Fibroblast of peridontal ligament (primary cell): ENCODE measurements at regions not wholly inside any gene's neighbourhood (a gene's known extent, or its start where the extent isn't known, plus 50 kb on each side); places are given as distances from the start of the nearest gene placed in this dataset.

Experiments
- DNase-seq: peaks from one replicate; pipeline ENCODE4 v3.0.0-alpha.2; 2010; ENCODE audit errors: extremely low read depth

DNA sequence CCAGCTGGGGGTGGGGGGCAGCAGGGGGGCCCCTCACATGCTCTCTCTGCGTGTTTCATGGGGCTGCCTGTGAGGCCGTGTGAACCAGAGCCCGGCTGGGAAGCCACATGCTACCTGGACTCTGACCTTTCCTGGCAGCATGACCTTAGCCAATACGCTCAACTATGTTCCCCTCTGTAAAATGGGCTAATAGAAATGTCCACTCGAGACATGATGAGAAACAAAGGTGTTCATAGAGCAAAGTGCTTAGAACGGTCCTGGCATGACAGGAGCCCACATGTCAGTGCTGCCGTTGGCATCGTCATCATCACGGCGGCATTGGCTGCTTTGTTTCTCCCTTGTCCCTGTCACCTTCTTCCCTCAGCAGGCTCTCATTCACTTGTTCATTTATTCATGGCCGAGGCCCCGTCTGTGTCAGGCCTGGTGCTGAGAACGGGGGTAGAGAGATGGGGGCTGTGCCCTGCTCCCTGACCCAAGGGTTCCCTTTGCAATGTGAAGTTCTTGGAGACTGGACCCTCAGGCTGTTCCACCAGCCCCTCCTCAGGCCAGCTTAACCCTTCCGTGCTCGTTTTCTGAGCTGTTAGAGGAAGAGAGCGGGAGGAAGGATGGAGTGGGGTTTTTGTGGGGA, 291.4 kb downstream of the SEC14L1 start:
- DNase-seq = no peak

DNA sequence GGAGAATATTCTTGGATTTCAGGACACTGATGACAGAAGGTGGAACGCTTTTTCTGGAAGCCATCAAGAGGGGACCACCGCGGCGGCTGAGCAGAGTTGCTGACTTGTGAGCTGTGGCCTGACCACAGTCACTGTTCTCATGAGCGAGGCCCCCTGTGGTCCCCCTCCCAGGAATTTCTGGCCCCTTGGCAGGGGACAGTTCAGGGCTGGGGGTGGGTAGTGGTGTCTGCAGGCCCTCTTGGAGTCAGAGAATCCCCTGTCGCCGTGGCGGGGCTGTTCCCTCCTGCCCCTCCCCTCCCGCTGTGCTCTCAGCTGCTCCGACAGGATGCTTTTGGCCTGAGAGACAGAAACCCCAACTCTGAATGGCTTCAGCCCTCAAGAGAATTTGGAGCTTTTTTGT, 292.0 kb downstream of the SEC14L1 start:
- DNase-seq = no peak

DNA sequence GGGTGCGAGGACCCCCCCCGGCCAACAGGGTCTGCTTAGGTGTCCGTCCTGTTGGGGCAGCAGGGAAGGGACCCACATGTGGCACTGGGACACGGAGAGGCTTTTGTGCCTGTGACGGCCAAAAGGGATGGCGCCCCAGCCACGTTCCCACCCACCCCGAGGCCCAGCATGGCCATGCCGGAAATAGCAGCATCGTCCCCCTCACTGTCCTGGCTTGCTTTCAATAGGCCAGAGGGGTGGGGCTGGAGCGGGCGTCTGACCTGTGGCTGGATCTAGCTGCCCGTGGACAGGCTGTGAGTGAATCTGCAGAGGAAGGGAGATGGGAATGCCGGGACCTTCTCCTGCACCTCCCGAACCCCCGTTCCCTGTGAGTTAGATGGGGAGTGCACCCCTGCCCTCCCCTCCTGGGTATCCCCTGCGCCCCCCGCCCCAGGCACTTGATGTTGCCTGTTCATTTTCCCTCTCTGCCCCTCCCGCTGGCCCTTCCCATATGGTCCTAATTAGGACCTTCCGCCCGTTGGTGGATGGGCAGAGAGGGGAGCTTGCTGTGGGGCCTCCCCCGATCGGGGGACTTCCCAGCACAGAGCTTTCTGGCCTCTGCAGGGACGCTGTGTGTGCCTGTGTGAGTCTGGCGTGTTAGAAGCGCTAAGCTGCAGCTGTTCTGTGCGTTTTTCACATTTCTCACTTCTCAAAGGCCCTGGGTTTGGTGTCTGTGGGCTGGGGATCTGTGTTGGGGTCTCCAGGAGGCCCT, 292.8 kb downstream of the SEC14L1 start:
- DNase-seq = peak; percentile 65

DNA sequence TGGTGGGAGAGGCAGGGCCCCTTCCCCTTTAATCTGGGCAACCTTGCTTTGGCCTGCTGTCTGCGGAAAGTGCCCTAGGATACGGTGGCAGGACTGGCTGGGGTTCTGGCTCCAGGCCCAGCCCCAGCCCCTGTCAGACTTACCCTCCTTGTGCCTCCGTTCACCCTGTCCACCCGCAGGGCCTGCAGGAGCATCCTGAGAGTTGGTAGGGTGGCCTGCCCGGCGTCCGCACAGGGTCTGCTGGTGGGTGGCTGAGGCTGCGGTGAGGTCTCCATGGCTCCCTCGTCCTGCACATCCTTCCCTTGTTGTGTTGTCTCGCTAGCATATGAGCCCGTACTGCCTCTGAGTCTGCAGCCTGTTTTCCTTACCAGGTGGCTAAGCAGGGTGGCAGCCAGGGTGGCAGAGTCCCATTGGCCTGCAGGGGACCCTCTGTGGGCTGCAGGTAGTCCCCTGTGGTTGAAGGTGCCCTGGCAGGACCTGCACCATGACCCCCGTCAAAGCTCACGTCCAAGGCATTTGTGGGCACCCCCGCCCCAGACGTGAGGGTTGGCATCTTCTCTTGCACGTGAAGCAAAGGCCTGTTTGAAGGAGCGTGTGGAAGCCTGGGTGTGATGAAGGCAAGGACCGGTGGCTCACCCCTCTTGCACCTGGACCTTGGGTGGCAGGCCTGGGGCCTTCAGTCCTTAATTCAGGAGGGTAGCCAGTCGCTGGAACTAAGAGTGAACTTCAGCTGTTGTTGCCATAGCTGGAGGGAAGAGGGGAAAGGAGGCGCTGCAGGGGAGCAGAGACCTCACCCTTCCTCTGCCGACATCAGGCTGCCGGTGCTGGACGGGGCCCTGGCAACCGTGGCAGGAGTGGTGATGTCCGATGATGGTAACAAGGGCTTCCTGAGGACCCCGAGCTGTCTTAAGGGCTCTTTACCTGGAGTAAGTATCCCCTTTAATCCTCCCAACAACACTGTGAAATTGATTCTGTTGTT, 293.7 kb downstream of the SEC14L1 start:
- no peak for DNase-seq

DNA sequence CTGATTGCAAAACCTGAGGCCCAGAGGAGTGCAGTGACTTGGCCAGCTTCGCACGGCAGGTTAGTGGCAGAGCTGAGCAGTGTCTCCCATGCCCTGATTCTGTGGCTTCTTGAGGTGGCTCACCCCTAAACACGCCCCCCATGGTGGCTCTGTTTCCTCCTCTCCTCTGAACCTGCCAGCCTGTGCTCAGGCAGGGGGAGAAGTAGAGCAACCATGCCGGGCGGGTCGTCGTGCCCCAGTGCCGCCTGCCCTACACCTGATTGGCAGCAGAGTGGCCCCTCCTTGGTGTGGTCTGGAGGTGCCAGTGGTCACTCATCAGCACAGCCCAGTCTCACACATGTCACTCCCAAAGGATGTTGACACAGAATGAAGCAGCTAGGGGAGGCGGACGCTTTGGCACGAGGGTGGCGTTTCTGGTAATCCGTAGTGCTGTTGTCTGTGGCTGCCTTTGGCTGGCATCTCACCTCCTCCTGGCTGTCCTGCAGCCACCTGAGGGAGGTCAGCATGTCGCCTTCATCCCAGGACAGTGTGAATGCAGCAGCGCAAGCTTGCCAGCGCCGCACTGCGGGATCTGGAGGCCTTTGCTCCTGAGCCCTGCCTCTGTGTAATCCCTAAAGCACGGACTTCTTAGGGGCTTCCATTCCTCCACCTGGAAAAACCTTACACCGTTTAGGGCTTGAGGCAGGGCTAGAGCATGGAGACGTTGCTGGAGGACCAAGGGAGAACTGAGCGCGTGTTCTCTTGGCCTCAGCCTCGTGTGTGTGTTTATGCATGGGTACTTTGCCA, 294.7 kb downstream of the SEC14L1 start:
- no peak for DNase-seq

DNA sequence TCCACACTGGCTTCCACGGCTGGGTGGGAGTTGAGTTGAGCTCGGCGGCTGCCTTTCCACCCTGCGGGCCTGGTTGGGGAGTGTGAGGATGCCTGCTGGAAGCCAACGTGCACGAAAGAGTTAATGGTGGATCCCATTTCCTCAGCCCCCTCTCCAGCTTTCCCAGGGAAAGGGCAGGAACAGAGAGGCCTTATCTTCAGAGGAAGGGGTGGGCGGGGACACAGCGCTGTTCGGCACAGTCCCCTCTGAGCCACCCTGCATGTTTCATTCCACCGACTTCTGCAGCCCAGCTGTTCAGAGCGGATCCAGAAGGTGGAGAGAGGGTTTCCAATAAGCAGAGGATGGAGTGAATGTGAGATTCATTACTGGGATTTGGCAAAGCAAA, 295.3 kb downstream of the SEC14L1 start:
- no peak for DNase-seq

DNA sequence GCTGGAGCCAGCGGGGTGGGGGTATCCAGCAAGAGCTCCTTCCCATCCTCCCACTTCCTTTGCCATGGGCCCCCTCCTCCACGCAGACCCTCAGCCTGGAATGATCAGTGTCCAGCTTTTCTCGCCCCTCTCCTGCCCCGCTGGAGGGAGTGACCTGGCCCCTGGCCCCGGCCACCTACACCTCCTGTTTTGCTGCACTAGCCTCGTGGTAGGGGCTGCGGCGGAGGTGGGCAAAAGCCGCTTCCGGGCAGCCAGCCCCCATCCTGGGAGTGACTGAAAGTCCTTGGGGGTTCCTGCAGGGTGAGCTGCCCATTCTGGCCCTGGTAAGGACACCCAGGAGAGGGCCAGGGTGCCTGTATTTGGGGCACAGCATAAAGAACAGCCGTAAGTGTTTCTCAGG, 295.7 kb downstream of the SEC14L1 start:
- no peak for DNase-seq

DNA sequence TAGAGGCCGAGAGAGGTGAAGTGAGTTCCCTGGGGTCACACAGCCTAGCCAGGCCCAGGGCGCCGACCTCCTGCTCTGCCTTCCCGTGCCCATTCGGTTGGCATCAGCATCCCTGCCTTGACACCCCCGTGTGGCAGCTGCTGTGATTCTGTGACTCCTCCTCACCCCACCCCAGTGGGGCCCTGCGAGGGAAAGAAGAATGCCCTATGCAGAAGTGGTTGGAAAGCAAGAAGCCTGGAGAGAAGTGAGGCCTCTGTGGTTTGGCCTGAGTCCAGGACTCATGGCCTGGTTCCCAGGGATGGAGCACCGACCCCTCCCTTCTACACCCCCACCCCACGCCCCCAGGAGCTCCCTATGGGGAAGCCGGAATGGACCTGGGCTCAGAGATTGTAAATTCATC, 296.2 kb downstream of the SEC14L1 start:
- peak; percentile 89 for DNase-seq

DNA sequence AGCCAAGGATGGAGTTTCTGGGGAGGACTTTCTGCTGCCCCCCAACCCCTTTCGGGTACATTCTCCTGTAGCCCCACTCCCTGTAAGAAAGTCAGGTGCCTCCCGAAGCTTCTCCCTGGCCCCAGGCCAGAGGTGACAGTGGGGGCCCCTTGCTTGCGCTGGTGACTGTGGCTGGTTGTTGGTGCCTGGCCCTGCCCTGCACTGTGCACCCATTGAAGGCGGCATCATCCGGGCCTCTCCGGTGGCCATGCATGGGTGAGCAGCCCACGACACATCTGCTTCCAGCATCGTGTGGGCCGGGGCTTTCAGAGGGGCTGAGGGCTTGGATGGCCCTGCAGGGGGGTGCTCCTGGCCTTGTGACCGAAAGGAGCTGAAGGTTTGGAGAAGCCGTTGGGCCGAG, 297.0 kb downstream of the SEC14L1 start:
- no peak for DNase-seq

DNA sequence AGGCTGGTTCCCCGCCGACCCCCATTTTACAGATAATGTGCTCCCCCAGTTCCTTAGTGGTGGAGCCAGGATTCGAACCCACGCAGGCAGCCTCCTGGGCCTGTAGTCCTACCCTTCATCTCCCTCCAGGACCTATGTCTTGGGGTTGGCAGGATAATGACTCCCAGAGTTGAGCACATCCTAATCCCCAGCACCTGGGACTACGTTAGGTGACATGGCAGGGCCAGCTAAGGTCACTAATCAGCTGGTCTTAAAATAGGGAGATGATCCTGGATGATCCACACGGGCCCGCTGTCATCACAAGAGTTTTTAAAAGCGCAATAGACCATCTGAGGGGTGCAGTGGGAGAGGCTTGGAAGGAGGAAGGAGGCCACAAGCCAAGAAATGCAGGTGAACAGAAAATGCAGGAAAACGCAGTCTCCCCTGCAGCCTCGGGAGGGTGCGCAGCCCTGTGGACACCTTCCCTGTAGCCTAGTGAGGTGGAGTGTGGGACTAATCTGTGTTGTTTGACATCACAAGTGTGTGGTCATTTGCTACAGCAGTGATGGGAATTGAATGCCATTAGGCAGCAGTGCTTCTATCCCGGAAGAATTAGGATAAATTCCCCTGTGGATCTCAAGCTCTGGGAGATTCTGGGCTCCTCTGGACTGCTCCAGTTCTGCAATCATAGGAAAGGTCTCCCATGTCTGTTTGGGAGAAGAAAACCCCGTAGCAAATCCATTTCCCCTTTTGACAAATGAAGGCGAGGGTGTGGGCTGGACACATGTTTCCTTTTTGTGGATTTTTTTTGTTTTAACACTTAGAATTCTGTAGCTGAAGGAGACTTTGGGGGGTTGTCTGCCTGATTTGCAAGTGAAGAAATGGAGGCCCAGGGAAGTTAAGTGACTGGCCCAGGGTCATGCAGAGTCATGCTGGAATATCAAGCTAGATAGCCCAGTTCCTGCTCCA, 297.7 kb downstream of the SEC14L1 start:
- DNase-seq = no peak

DNA sequence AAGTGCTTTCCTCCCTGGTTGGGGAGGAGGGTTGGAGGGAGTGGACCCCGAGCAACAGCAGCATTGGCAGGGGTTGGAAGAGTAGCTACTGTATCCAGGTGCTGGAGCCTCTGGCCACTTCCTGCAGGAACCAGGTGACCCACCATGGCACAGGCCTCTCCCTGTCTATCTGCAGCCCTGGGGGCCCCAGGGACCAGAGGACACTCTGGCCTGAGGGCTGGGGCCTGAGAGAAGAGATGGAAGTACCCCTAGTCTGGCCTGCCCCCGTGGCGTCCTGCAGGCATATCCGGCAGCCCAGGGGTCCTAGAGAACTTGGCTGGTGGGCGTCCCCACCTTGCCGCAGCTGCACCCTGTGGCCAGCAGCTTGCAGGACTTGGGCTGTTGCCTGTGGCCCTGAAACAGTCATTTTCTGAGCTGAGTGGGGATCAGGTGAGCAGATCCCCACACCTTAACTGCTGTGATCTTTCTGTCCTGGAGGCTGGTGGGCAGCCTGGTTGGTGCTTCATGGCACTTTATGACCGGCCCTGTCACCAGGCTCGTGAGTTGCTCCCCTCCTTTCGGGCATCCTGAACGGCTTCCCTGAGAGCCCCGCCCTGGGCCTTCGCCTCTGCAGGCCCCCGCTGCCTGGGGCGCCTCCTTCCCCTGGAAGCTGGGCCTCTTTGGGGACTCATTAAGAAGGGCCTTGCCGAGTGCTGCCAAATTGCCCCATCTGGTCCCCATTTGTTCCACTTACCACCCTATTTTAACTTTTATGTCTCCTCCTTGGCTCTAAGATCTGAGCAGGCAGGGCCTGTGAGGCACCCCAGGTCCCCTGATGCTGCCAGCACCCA, 298.6 kb downstream of the SEC14L1 start:
- DNase-seq = no peak

DNA sequence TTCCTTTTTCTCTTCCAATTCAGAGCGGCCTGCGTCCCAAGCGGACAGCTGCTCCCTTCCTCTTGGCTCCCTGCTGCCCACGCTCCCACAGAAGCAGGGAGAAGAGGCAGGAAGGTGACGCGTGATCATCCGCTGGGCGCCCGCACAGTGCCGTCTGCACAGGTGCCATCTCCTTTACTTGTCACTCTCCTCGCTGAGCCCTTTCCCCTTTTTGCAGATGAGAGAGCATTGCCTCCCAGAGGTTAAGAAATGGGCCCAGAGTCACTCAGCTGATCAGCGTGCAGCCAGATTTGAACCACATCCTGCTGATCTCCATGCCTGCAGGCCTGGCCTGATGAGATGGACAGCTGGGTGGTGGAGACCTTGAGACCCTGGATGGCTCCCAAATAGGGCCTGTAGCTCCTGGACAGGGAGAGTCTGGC, 299.8 kb downstream of the SEC14L1 start:
- DNase-seq = no peak

DNA sequence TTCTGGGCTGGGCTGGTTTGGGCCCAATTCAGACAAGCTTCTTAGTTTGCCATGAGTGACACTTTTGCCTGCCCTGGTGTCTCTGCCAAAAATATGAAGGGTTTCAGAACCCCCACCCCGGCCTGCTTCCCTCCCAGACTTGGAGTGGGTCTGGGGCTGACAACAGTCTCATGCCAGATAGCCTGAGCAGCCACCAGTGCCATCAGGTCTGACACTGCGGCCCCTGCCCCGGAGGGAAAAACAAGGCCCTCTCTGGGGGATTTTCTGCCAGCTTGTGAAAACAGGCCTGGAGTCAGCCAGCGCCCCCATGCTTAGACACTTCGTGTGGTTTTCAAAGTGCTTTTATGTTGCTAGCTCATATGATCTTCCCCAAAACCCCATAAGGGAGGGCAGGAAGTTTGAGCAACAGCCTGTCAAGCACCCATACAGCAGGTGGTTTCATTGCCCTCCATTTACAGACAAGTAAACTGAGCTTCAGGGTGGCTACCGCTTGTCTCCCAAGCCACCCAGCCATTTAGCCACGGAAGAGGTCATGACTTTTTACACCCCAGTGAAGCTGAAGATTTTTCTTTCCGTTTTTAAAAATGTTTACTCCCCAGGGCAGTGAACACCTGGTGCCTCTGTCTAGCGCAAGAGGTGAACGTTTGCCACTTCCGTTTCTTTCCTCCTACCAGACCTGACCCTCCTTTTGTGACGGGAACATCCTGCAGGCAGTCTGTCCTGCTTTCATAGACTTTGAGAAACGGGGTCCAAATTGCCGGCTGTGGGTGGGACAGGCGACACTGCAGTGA, 300.6 kb downstream of the SEC14L1 start:
- no peak for DNase-seq

DNA sequence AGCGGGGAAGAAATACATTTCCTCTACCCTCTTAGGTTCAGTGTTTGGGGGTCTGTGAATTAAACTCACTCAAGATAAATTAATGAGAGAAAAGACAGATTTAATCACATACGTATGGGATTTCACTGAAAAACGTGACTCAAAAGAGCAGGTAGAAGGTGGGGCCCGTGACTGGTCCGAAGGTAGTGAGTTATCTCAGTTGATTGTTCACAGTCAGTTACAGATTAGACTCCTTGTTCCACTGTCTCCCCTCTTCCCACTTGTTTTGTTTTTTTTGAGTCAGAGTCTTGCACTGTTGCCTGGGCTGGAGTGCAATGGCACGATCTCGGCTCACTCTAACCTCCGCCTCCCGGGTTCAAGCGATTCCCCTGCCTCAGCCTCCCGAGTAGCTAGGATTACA, 301.2 kb downstream of the SEC14L1 start:
- no peak for DNase-seq

DNA sequence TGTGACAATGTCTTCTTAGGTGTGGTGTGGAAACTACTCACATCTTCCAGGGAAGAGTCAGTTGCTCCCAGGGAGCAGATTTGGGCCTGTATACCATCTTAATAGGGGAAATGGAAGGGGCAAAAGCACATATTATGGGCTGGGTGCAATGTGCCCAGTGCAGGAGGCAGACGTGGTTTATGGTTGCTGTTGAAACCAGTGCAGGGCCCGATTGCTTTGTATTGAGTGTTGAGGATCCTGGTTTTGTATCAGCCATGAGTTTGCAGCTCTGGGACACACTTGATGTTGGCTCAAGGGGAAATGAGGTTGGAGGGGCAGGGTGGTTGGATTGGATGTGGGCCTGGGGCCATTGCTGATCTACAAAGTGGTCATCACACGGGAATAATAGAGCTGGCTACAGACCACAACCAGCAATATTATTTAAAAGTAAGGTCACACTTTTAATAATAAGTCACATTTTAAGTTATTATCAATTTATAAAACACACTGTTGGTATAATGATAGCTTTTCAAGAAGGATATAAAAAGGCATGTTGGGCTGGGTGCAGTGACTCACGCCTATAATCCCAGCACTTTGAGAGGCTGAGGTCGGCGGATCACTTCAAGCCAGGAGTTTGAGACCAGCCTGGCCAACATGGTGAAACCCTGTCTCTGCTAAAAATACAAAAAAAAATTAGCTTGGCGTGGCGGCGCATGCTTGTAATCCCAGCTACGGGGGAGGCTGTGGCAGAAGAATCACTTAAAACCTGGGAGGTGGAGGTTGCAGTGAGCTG, 302.4 kb downstream of the SEC14L1 start:
- no peak for DNase-seq

DNA sequence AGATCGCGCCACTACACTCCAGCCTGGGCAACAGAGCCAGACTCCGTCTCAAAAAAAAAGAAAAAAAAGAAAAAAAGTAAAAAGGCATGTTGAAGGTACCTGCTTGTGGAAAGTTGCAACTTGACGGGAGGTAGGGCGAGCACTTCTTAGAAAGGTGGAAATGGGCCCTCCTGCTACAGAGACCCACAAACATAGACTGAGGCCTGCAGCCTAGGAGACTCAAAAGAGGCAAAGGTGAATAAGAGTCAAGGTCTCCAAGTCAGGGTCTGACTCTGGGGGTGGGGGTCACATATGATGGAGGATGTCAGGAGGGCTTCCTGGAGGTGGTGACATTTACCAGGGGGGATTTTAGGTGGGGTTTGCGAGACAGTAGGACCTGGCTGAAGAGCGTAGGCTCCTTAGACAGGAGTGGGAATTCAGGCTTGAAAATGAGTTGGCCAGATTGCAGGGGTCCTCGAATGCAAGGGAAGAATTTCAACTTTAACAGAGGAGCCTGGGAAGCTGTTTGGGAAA, 303.0 kb downstream of the SEC14L1 start:
- no peak for DNase-seq

DNA sequence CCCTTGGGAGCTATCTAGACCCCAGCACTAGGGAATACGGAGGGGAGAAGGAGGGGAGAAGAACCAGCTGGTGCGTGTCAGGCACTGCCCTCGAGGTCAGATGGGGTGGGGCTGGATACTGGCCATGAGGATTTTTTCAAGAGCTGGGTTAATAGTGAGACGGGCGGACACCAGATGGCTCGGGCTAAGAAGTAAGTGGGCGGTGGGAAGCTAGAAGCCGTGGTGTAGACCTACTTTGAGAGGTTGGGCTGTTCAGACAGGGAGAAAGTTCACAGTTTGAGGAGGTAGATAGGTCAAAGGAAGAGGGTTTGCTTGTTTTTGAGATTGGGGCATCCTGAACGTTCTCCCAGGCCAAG, 303.8 kb downstream of the SEC14L1 start:
- DNase-seq = no peak
